Keratinocyte (primary cell): ENCODE measurements at regions not wholly inside any gene's neighbourhood (a gene's known extent, or its start where the extent isn't known, plus 50 kb on each side); places are given as distances from the start of the nearest gene placed in this dataset.

ENCODE experiments used
- DNase-seq: peaks from one replicate; pipeline ENCODE4 v3.0.0-alpha.2; 2011; ENCODE audit warnings: low read depth, missing footprints, low spot score
- FAIRE-seq: peaks from 2 replicates; lab custom pipeline; 2011; peaks lifted over from hg19 to GRCh38; lab: Jason Lieb, UNC
- H2AFZ ChIP-seq: 2 replicates; pipeline ENCODE4 v1.6.0; 2012; ENCODE audit warnings: low read length, control low read depth, inconsistent platforms; ENCODE audit not compliant: control insufficient read depth
- H3K27ac ChIP-seq: 2 replicates; pipeline ENCODE4 v1.5.1; 2011; ENCODE audit warnings: low read length; ENCODE audit not compliant: control insufficient read depth, insufficient read depth
- H3K27me3 ChIP-seq: 3 replicates; pipeline ENCODE4 v1.6.0; 2011; ENCODE audit warnings: low read length; ENCODE audit not compliant: control insufficient read depth, insufficient read depth; ENCODE audit errors: extremely low read depth
- H3K36me3 ChIP-seq, 2 experiments: 2 replicates in 1 of 2; 3 replicates in 1 of 2; pipeline ENCODE4 v1.5.1; 2011; ENCODE audit warnings: low read length in 2 of 2, mild to moderate bottlenecking in 1 of 2; ENCODE audit not compliant: control insufficient read depth in 2 of 2, insufficient read depth in 2 of 2; ENCODE audit errors: extremely low read depth in 1 of 2
- H3K4me1 ChIP-seq: 3 replicates; pipeline ENCODE4 v1.5.1; 2011; ENCODE audit warnings: low read length; ENCODE audit not compliant: control insufficient read depth, insufficient read depth; ENCODE audit errors: extremely low read depth
- H3K4me2 ChIP-seq: 3 replicates; pipeline ENCODE4 v1.6.0; 2011; ENCODE audit warnings: low read depth, low read length; ENCODE audit not compliant: control insufficient read depth, insufficient read depth; ENCODE audit errors: extremely low read depth
- H3K4me3 ChIP-seq, 3 experiments: fragments of 200-600 bp in 1 of 3; sonication (generic) in 1 of 3; 2 replicates in 2 of 3; 3 replicates in 1 of 3; pipeline ENCODE4 v1.5.1; 2011 to 2016; ENCODE audit warnings: low read length in 3 of 3, mild to moderate bottlenecking in 3 of 3, control low read depth in 2 of 3, inconsistent platforms in 1 of 3, low read depth in 1 of 3, mixed read lengths in 1 of 3, mixed run types in 1 of 3, moderate library complexity in 1 of 3; ENCODE audit not compliant: control insufficient read depth in 2 of 3, insufficient read depth in 2 of 3; ENCODE audit errors: extremely low read depth in 1 of 3
- H3K79me2 ChIP-seq: 2 replicates; pipeline ENCODE4 v1.6.0; 2012; ENCODE audit warnings: low read length; ENCODE audit not compliant: control insufficient read depth, insufficient read depth
- H3K9ac ChIP-seq: 3 replicates; pipeline ENCODE4 v1.6.0; 2011; ENCODE audit warnings: low read length; ENCODE audit not compliant: control insufficient read depth, insufficient read depth; ENCODE audit errors: extremely low read depth
- H3K9me1 ChIP-seq: 3 replicates; pipeline ENCODE4 v1.6.0; 2011; ENCODE audit warnings: low read length; ENCODE audit not compliant: control insufficient read depth, insufficient read depth; ENCODE audit errors: extremely low read depth
- H3K9me3 ChIP-seq: 2 replicates; pipeline ENCODE4 v1.5.1; 2012; ENCODE audit warnings: low read depth, low read length; ENCODE audit not compliant: control insufficient read depth
- H4K20me1 ChIP-seq: 3 replicates; pipeline ENCODE4 v1.6.0; 2011; ENCODE audit warnings: low read length; ENCODE audit not compliant: control insufficient read depth, insufficient read depth; ENCODE audit errors: extremely low read depth
- CTCF ChIP-seq, 3 experiments: IDR thresholded peaks in 1 of 3; conservative IDR thresholded peaks in 1 of 3; optimal IDR thresholded peaks in 1 of 3; 2 replicates in 2 of 3; 3 replicates in 1 of 3; pipeline versions ENCODE3 to v1.5.1; 2011; ENCODE audit warnings: low read length in 3 of 3, mild to moderate bottlenecking in 3 of 3, moderate library complexity in 2 of 3, control low read depth in 1 of 3, inconsistent platforms in 1 of 3; ENCODE audit not compliant: insufficient read depth in 2 of 3; ENCODE audit errors: extremely low read depth in 1 of 3
- EZH2 ChIP-seq: IDR thresholded peaks from one replicate; pipeline ENCODE4 v1.6.1; 2012; ENCODE audit warnings: inconsistent platforms, mild to moderate bottlenecking, low read length, moderate library complexity
- dilution Hi-C: fragments of 300-500 bp; cut with MboI; formaldehyde crosslinking; loops from one replicate; pipeline ENCODE4 v1.7.0; 2020; ENCODE audit warnings: low sequenced_read_pairs; ENCODE audit not compliant: extremely low pct_ligation_motif_present

- no peak overlapping the region for H3K4me2 ChIP-seq
- no peak for FAIRE-seq
- no peak overlapping the region for H3K27ac ChIP-seq
- H3K9me1 ChIP-seq, result no peaks in the 10 kb centered on the region
- dilution Hi-C loops, result no loop called here
- no peak for TF ChIP-seq CTCF (optimal IDR thresholded peaks at IDR 0.05 in 1 of 3, IDR thresholded peaks at IDR 0.05 in 1 of 3, conservative IDR thresholded peaks at IDR 0.05 in 1 of 3; ENCODE audit: extremely low read depth in 1 of 3, insufficient read depth in 2 of 3, low read length in 3 of 3)
- no peak for TF ChIP-seq EZH2
- no peaks in the 10 kb centered on the region for H3K27me3 ChIP-seq
- no peaks in the 10 kb centered on the region for H3K36me3 ChIP-seq
- H3K79me2 ChIP-seq, result no peaks in the 10 kb centered on the region
- H3K4me3 ChIP-seq, result no peak overlapping the region
- no peak overlapping the region for H3K9ac ChIP-seq
- no peak overlapping the region for H2AFZ ChIP-seq
- H4K20me1 ChIP-seq, result no peaks in the 10 kb centered on the region
- no peaks in the 10 kb centered on the region for H3K4me1 ChIP-seq
- DNase-seq, result no peak
- no peaks in the 10 kb centered on the region for H3K9me3 ChIP-seq
Observed at GRCh38 chr11:134468081-134468668, 56.1 kb upstream of the B3GAT1 start.

- Histone ChIP-seq H3K9ac (no peak overlapping the region), H2AFZ (no peak overlapping the region), H3K9me3 (no peaks in the 10 kb centered on the region), H3K27me3 (no peaks in the 10 kb centered on the region), H3K4me1 (no peaks in the 10 kb centered on the region), H3K36me3 (no peaks in the 10 kb centered on the region), H3K27ac (no peak overlapping the region), H3K4me2 (no peak overlapping the region), H3K79me2 (no peaks in the 10 kb centered on the region), H3K4me3 (no peak overlapping the region), H3K9me1 (no peaks in the 10 kb centered on the region), H4K20me1 (no peaks in the 10 kb centered on the region)
- FAIRE-seq (no peak), DNase-seq (no peak)
- dilution Hi-C loops, result no loop called here
- TF ChIP-seq EZH2, result no peak
- TF ChIP-seq CTCF (optimal IDR thresholded peaks at IDR 0.05 in 1 of 3, IDR thresholded peaks at IDR 0.05 in 1 of 3, conservative IDR thresholded peaks at IDR 0.05 in 1 of 3; ENCODE audit: extremely low read depth in 1 of 3, insufficient read depth in 2 of 3, low read length in 3 of 3), result no peak
Observed at GRCh38 chr11:134466610-134467567, 54.8 kb upstream of the B3GAT1 start.
